Neural cell (in vitro differentiated cells): ENCODE measurements at regions not wholly inside any gene's neighbourhood (a gene's known extent, or its start where the extent isn't known, plus 50 kb on each side); places are given as distances from the start of the nearest gene placed in this dataset.

Experiments
- H2AFZ ChIP-seq: fragments of 200-600, 300-800 bp; sonication (generic), shearing (Covaris generic); 2 replicates; pipeline ENCODE4 v1.6.0; 2014; ENCODE audit warnings: low read depth, mild to moderate bottlenecking, antibody characterized with exemption, low read length, moderate library complexity
- H3F3A ChIP-seq: fragments of 200-600 bp; shearing (Covaris generic); 2 replicates; pipeline ENCODE4 v1.6.1; 2016; ENCODE audit warnings: mild to moderate bottlenecking, moderate library complexity, mixed read lengths, antibody characterized with exemption, low read length; ENCODE audit not compliant: insufficient read depth, poor library complexity, severe bottlenecking
- H3K27ac ChIP-seq: fragments of 200-600, 300-800 bp; sonication (generic), shearing (Covaris generic); 2 replicates; pipeline ENCODE4 v1.5.1; 2014; ENCODE audit warnings: mild to moderate bottlenecking, low read length, moderate library complexity
- H3K27me3 ChIP-seq: fragments of 300-800, 200-600 bp; sonication (generic), shearing (Covaris generic); 2 replicates; pipeline ENCODE4 v1.6.0; 2014; ENCODE audit warnings: mild to moderate bottlenecking, low read depth, low read length, moderate library complexity; ENCODE audit not compliant: insufficient read depth
- H3K36me3 ChIP-seq: fragments of 300-800, 200-600 bp; sonication (generic), shearing (Covaris generic); 2 replicates; pipeline ENCODE4 v1.5.1; 2014; ENCODE audit warnings: mild to moderate bottlenecking, antibody characterized with exemption, low read length, moderate library complexity; ENCODE audit not compliant: insufficient read depth
- H3K4me2 ChIP-seq: fragments of 300-800, 200-600 bp; sonication (generic), shearing (Covaris generic); 2 replicates; pipeline ENCODE4 v1.6.0; 2014; ENCODE audit warnings: mild to moderate bottlenecking, low read length
- H3K4me3 ChIP-seq: fragments of 300-800, 200-600 bp; sonication (generic), shearing (Covaris generic); 2 replicates; pipeline ENCODE4 v1.5.1; 2014; ENCODE audit warnings: mild to moderate bottlenecking, low read length, moderate library complexity
- H3K79me2 ChIP-seq: fragments of 200-600 bp; shearing (Covaris generic); replicated peaks from 2 replicates; pipeline ENCODE4 v1.6.0; 2014; ENCODE audit warnings: mild to moderate bottlenecking, low read length, moderate library complexity; ENCODE audit not compliant: insufficient read depth
- H3K9ac ChIP-seq: fragments of 300-800, 200-600 bp; sonication (generic), shearing (Covaris generic); 2 replicates; pipeline ENCODE4 v1.6.1; 2016; ENCODE audit warnings: mild to moderate bottlenecking, low read length, mixed read lengths
- H3K9me2 ChIP-seq: fragments of 200-600 bp; shearing (Covaris generic); 2 replicates; pipeline ENCODE4 v1.6.1; 2016; ENCODE audit warnings: mild to moderate bottlenecking, low read length, mixed read lengths; ENCODE audit not compliant: insufficient read depth
- H3K9me3 ChIP-seq: fragments of 200-600, 300-800 bp; sonication (generic), shearing (Covaris generic); 2 replicates; pipeline ENCODE4 v1.6.1; 2016; ENCODE audit warnings: mild to moderate bottlenecking, mixed run types, low read length, moderate library complexity, mixed read lengths
- H4K20me1 ChIP-seq: fragments of 200-600 bp; shearing (Covaris generic); 2 replicates; pipeline ENCODE4 v1.6.1; 2016; ENCODE audit warnings: mild to moderate bottlenecking, mixed run types; ENCODE audit not compliant: insufficient read depth
- EP300 ChIP-seq: fragments of 450-650 bp; conservative IDR thresholded peaks from 2 replicates; pipeline ENCODE4 v1.6.1; 2014; ENCODE audit warnings: antibody characterized with exemption, mild to moderate bottlenecking, moderate library complexity; ENCODE audit not compliant: poor library complexity, severe bottlenecking
- EZH2 ChIP-seq: fragments of 200-600, 300-800 bp; shearing (Covaris generic), sonication (generic); IDR thresholded peaks from 2 replicates; pipeline ENCODE4 v1.6.1; 2014; ENCODE audit warnings: antibody characterized with exemption, low read length, borderline replicate concordance, mild to moderate bottlenecking; ENCODE audit not compliant: insufficient read depth, poor library complexity, severe bottlenecking
- MXI1 ChIP-seq: fragments of 450-650 bp; conservative IDR thresholded peaks from 2 replicates; pipeline ENCODE4 v1.6.1; 2014; ENCODE audit warnings: antibody characterized with exemption, mild to moderate bottlenecking; ENCODE audit not compliant: poor library complexity, severe bottlenecking
- POLR2AphosphoS5 ChIP-seq: IDR thresholded peaks from 2 replicates; pipeline ENCODE4 v1.6.1; 2012
- RAD21 ChIP-seq: fragments of 450-650 bp; conservative IDR thresholded peaks from 2 replicates; pipeline ENCODE4 v1.6.1; 2014; ENCODE audit warnings: antibody characterized with exemption, mild to moderate bottlenecking, moderate library complexity
- SMC3 ChIP-seq: fragments of 450-650 bp; conservative IDR thresholded peaks from 2 replicates; pipeline ENCODE4 v1.6.1; 2014; ENCODE audit warnings: antibody characterized with exemption, mild to moderate bottlenecking, moderate library complexity; ENCODE audit not compliant: poor library complexity
- TAF1 ChIP-seq: IDR thresholded peaks from 2 replicates; pipeline ENCODE4 v1.6.1; 2012; ENCODE audit warnings: low read depth
- TF ChIP-seq, protein P1 (sequence below): IDR thresholded peaks from 2 replicates; pipeline ENCODE4 v1.6.1; 2012; ENCODE audit warnings: borderline replicate concordance
- TF ChIP-seq, protein P2 (sequence below): fragments of 450-650 bp; IDR thresholded peaks from 2 replicates; pipeline ENCODE4 v1.5.1; 2014; ENCODE audit warnings: antibody characterized with exemption, mild to moderate bottlenecking, moderate library complexity; ENCODE audit not compliant: poor library complexity, severe bottlenecking

DNA sequence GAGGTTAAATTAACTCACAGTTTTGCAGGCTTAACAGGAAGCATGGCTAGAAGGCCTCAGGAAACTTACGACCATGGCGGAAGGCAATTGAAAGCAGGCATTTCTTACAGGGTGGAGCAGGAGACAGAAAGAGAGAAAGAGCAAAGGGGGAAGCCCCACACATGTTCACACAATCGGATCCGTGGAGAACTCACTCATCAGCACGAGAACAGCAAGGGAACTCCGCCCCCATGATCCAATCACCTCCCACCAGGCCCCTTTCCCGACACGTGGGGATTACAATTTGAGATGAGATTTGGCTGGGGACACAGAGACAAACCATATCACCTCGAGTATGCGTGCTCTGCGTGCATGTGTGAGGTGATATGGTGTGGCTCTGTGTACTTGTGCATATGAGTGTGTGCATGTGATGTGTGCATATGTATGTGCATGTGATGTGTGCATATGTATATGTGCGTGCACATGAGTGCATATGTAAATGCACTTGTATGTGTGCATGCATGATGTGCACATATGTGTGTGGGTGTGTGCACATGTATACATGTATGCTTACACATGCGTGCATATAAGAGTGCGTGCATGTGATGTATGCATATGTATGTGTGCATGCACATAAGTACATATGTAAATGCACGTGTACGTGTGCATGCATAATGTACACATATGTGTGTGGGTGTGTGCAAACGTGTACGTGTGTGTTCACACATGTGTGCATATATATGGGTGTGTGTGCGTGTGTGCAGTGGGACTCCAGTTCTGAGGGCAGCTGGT is 108.7 kb upstream of the HDAC4 start:
- Histone ChIP-seq H3K9ac (no peak overlapping the region), H3F3A (no peaks in the 10 kb centered on the region), H3K27ac (no peak overlapping the region), H3K9me2 (no peaks in the 10 kb centered on the region), H3K9me3 (no peaks in the 10 kb centered on the region), H3K4me3 (no peak overlapping the region), H2AFZ (no peak overlapping the region), H3K79me2 (no peaks in the 10 kb centered on the region), H3K4me2 (no peak overlapping the region), H3K27me3 (no peaks in the 10 kb centered on the region), H3K36me3 (no peaks in the 10 kb centered on the region), H4K20me1 (no peaks in the 10 kb centered on the region)
- TF ChIP-seq EP300, result no peak
- TF ChIP-seq, protein P1, sequence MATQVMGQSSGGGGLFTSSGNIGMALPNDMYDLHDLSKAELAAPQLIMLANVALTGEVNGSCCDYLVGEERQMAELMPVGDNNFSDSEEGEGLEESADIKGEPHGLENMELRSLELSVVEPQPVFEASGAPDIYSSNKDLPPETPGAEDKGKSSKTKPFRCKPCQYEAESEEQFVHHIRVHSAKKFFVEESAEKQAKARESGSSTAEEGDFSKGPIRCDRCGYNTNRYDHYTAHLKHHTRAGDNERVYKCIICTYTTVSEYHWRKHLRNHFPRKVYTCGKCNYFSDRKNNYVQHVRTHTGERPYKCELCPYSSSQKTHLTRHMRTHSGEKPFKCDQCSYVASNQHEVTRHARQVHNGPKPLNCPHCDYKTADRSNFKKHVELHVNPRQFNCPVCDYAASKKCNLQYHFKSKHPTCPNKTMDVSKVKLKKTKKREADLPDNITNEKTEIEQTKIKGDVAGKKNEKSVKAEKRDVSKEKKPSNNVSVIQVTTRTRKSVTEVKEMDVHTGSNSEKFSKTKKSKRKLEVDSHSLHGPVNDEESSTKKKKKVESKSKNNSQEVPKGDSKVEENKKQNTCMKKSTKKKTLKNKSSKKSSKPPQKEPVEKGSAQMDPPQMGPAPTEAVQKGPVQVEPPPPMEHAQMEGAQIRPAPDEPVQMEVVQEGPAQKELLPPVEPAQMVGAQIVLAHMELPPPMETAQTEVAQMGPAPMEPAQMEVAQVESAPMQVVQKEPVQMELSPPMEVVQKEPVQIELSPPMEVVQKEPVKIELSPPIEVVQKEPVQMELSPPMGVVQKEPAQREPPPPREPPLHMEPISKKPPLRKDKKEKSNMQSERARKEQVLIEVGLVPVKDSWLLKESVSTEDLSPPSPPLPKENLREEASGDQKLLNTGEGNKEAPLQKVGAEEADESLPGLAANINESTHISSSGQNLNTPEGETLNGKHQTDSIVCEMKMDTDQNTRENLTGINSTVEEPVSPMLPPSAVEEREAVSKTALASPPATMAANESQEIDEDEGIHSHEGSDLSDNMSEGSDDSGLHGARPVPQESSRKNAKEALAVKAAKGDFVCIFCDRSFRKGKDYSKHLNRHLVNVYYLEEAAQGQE, result no peak
- no peak for TF ChIP-seq POLR2AphosphoS5
- TF ChIP-seq MXI1, result no peak
- TF ChIP-seq, protein P2, sequence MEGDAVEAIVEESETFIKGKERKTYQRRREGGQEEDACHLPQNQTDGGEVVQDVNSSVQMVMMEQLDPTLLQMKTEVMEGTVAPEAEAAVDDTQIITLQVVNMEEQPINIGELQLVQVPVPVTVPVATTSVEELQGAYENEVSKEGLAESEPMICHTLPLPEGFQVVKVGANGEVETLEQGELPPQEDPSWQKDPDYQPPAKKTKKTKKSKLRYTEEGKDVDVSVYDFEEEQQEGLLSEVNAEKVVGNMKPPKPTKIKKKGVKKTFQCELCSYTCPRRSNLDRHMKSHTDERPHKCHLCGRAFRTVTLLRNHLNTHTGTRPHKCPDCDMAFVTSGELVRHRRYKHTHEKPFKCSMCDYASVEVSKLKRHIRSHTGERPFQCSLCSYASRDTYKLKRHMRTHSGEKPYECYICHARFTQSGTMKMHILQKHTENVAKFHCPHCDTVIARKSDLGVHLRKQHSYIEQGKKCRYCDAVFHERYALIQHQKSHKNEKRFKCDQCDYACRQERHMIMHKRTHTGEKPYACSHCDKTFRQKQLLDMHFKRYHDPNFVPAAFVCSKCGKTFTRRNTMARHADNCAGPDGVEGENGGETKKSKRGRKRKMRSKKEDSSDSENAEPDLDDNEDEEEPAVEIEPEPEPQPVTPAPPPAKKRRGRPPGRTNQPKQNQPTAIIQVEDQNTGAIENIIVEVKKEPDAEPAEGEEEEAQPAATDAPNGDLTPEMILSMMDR, result no peak
- TF ChIP-seq EZH2, result no peak

DNA sequence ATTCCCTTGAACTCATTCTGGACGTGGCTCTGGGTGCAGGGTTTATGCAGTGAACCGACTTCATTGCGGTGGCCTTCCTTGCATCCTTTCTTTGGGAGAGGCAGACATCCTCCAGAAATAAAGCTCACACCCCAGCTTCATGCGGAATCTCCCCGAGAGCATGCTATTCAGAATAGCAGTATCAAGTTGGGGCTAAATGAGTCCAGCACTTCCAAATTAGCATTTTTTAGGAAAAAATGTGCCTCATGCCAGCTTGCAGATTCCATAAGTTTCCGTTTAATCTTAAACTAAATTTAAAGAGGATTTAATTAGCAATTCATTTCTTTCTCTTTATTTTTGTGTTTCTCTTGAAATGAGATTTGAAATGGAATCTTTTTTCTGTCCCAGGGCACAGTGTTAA is 107.4 kb upstream of the HDAC4 start:
- H3F3A ChIP-seq, result no peaks in the 10 kb centered on the region
- H3K9ac ChIP-seq, result no peak overlapping the region
- no peak overlapping the region for H3K27ac ChIP-seq
- H2AFZ ChIP-seq, result no peak overlapping the region
- H4K20me1 ChIP-seq, result no peaks in the 10 kb centered on the region
- TF ChIP-seq POLR2AphosphoS5, result no peak
- no peak for TF ChIP-seq RAD21
- no peak for TF ChIP-seq MXI1
- no peak for TF ChIP-seq EP300
- TF ChIP-seq, protein P1, result no peak
- TF ChIP-seq, protein P2, result no peak
- TF ChIP-seq SMC3, result no peak
- TF ChIP-seq TAF1, result no peak
- no peak for TF ChIP-seq EZH2
- H3K79me2 ChIP-seq, result no peaks in the 10 kb centered on the region
- H3K9me3 ChIP-seq, result no peaks in the 10 kb centered on the region
- no peak overlapping the region for H3K4me2 ChIP-seq
- H3K9me2 ChIP-seq, result no peaks in the 10 kb centered on the region
- H3K4me3 ChIP-seq, result no peak overlapping the region
- H3K27me3 ChIP-seq, result no peaks in the 10 kb centered on the region
- H3K36me3 ChIP-seq, result no peaks in the 10 kb centered on the region
